K562 (cell line): ENCODE measurements at regions not wholly inside any gene's neighbourhood (a gene's known extent, or its start where the extent isn't known, plus 50 kb on each side); places are given as distances from the start of the nearest gene placed in this dataset.

Source experiments
- ATAC-seq: fragments of 200-7000 bp; cut with Tn5 transposase; 3 replicates; pipeline ENCODE4 v1.9.1; 2020; ENCODE audit warnings: moderate library complexity
- BruUV-seq: library from RNA; stranded (reverse); fragments of 400-500 nt; replicated peaks from 2 replicates; lab custom pipeline; 2021; lab: Mats Ljungman, UMichigan
- CTCF ChIA-PET: fragments of 300-600 bp; formaldehyde crosslinking; extraction: SDS; loops from one replicate; lab custom pipeline; 2021; ENCODE audit warnings: low intra/inter-chr PET ratio; lab: Yijun Ruan, JAX
- POLR2A ChIA-PET: fragments of 300-600, 350-650 bp; sonication (Branson Sonifier 250); formaldehyde crosslinking; extraction: SDS; loops from one replicate; lab custom pipeline; 2021; ENCODE audit warnings: antibody characterized with exemption, inconsistent platforms; lab: Yijun Ruan, JAX
- DNase-seq, 4 experiments: peaks; one replicate each; pipeline versions ENCODE4 v3.0.0 to v3.0.0-alpha.2; 2011 to 2018; ENCODE audit warnings: low spot score in 3 of 4, mixed read lengths in 3 of 4; ENCODE audit errors: extremely low read depth in 1 of 4
- FAIRE-seq: peaks from 2 replicates; lab custom pipeline; 2011; peaks lifted over from hg19 to GRCh38; lab: Jason Lieb, UNC
- H2AFZ ChIP-seq: 2 replicates; pipeline ENCODE4 v1.6.0; 2011; ENCODE audit warnings: low read depth, low read length, control low read depth, inconsistent platforms
- H3K27ac ChIP-seq: fragments of 200-600 bp; 3 replicates; pipeline ENCODE4 v1.8.0; 2011; ENCODE audit warnings: low read depth, mild to moderate bottlenecking, control low read depth, inconsistent platforms, low read length, moderate library complexity, mixed read lengths; ENCODE audit errors: extremely low read depth
- H3K27me3 ChIP-seq, 2 experiments: fragments of 300-600 bp in 1 of 2; 2 replicates in 1 of 2; 3 replicates in 1 of 2; pipeline versions ENCODE4 v1.6.0 to v1.8.0; 2011; ENCODE audit warnings: inconsistent platforms in 2 of 2, low read length in 2 of 2, mild to moderate bottlenecking in 1 of 2, mixed read lengths in 1 of 2, moderate library complexity in 1 of 2; ENCODE audit not compliant: control insufficient read depth in 2 of 2, insufficient read depth in 2 of 2
- H3K36me3 ChIP-seq: fragments of 300-600 bp; 3 replicates; pipeline ENCODE4 v1.8.0; 2011; ENCODE audit warnings: mild to moderate bottlenecking, low read length, inconsistent platforms; ENCODE audit not compliant: control insufficient read depth, insufficient read depth
- H3K4me1 ChIP-seq, 2 experiments: fragments of 200-600 bp in 1 of 2; replicated peaks in 1 of 2; 2 replicates in 1 of 2; 3 replicates in 1 of 2; pipeline versions ENCODE4 v1.5.1 to v1.8.0; 2011; ENCODE audit warnings: inconsistent platforms in 2 of 2, low read length in 2 of 2, mild to moderate bottlenecking in 1 of 2, mixed read lengths in 1 of 2, moderate library complexity in 1 of 2; ENCODE audit not compliant: control insufficient read depth in 2 of 2, insufficient read depth in 2 of 2
- H3K4me2 ChIP-seq: 2 replicates; pipeline ENCODE4 v1.6.1; 2011; ENCODE audit warnings: low read length, control low read depth, inconsistent platforms, mixed read lengths; ENCODE audit not compliant: insufficient read depth
- H3K4me3 ChIP-seq: fragments of 200-600 bp; sonication (generic), shearing (Covaris generic); 2 replicates; pipeline ENCODE4 v1.5.1; 2016; ENCODE audit warnings: control low read depth, inconsistent platforms
- H3K79me2 ChIP-seq: fragments of 200-600 bp; 3 replicates; pipeline ENCODE4 v1.8.0; 2011; ENCODE audit warnings: low read length, inconsistent platforms; ENCODE audit not compliant: control insufficient read depth, insufficient read depth
- H3K9ac ChIP-seq, 2 experiments: 2 replicates each; pipeline versions ENCODE4 v1.6.0 to v1.6.1; 2011; ENCODE audit warnings: low read depth in 2 of 2, low read length in 2 of 2, control low read depth in 1 of 2, inconsistent platforms in 1 of 2, mild to moderate bottlenecking in 1 of 2, mixed read lengths in 1 of 2; ENCODE audit not compliant: insufficient read depth in 1 of 2
- H3K9me1 ChIP-seq: one replicate; pipeline ENCODE4 v1.6.0; 2011; ENCODE audit warnings: inconsistent platforms, mild to moderate bottlenecking, low read length, moderate library complexity; ENCODE audit not compliant: control insufficient read depth, insufficient read depth
- H3K9me3 ChIP-seq: replicated peaks from 2 replicates; pipeline ENCODE4 v1.5.1; 2011; ENCODE audit warnings: low read depth, low read length, inconsistent platforms; ENCODE audit not compliant: control insufficient read depth, insufficient read depth
- H4K20me1 ChIP-seq: replicated peaks from 2 replicates; pipeline ENCODE4 v1.6.1; 2011; ENCODE audit warnings: low read length, inconsistent platforms, mixed read lengths; ENCODE audit not compliant: control insufficient read depth, insufficient read depth
- CREB1 ChIP-seq, 2 experiments: sonication (generic) in 1 of 2; formaldehyde crosslinking in 1 of 2; IDR thresholded peaks; 2 replicates each; pipeline versions ENCODE4 v1.6.1 to v1.8.0; 2012 to 2022; ENCODE audit warnings: inconsistent platforms in 1 of 2, mild to moderate bottlenecking in 1 of 2, missing genetic modification reagents in 1 of 2, moderate library complexity in 1 of 2
- ESRRA ChIP-seq: fragments of 450-650 bp; IDR thresholded peaks from 2 replicates; pipeline ENCODE4 v1.6.1; 2014; ENCODE audit warnings: low read depth, mild to moderate bottlenecking, moderate library complexity, borderline replicate concordance
- MCM2 ChIP-seq: fragments of 450-650 bp; IDR thresholded peaks from 2 replicates; pipeline ENCODE4 v1.6.1; 2017; ENCODE audit warnings: low read depth, mild to moderate bottlenecking
- MYBL2 ChIP-seq, 2 experiments: fragments of 450-650 bp in 1 of 2; sonication (generic) in 1 of 2; formaldehyde crosslinking in 1 of 2; IDR thresholded peaks; 2 replicates each; pipeline versions ENCODE4 v1.6.1 to v1.8.1; 2017 to 2022; ENCODE audit warnings: borderline replicate concordance in 1 of 2, inconsistent platforms in 1 of 2, low read depth in 1 of 2, mild to moderate bottlenecking in 1 of 2, missing genetic modification reagents in 1 of 2, moderate library complexity in 1 of 2
- PHF20 ChIP-seq: fragments of 450-650 bp; IDR thresholded peaks from 2 replicates; pipeline ENCODE4 v1.6.1; 2018; ENCODE audit not compliant: partially characterized antibody
- SIN3B ChIP-seq: fragments of 450-650 bp; IDR thresholded peaks from 2 replicates; pipeline ENCODE4 v1.6.1; 2017; ENCODE audit warnings: low read depth, mild to moderate bottlenecking, moderate library complexity
- SMARCA5 ChIP-seq: fragments of 450-650 bp; IDR thresholded peaks from 2 replicates; pipeline ENCODE4 v1.6.1; 2016
- TAF1 ChIP-seq: IDR thresholded peaks from 2 replicates; pipeline ENCODE4 v1.6.1; 2011; ENCODE audit warnings: mild to moderate bottlenecking, low read length, moderate library complexity; ENCODE audit not compliant: insufficient read depth, control insufficient read depth, severe bottlenecking; ENCODE audit errors: extremely low read depth
- WGBS: fragments of 100-300 bp; shearing (Covaris generic); methylation state at CpG from one replicate; pipeline ENCODE4 v1.1.6; 2016; ENCODE audit warnings: low coverage, mixed read lengths; ENCODE audit not compliant: insufficient coverage; ENCODE audit errors: missing lambda C conversion rate; 5-methylcytosine and 5-hydroxymethylcytosine counted together
- in situ Hi-C: fragments of 300-500 bp; cut with MboI; formaldehyde crosslinking; loops from 4 replicates; pipeline ENCODE4 v1.15.0; 2018; ENCODE audit warnings: inconsistent platforms, mixed read lengths
- intact Hi-C: fragments of 100-400 bp; cut with micrococcal nuclease; formaldehyde crosslinking; loops from 2 replicates; pipeline ENCODE4 v1.14.2; 2022
- TF ChIP-seq, protein P1 (sequence below): fragments of 200-800 bp; sonication (Bioruptor generic); IDR thresholded peaks from 2 replicates; pipeline ENCODE4 v1.6.1; 2016; ENCODE audit warnings: missing genetic modification characterization, missing compliant biosample characterization
- TF ChIP-seq, protein P2 (sequence below): fragments of 250-450 bp; sonication (Bioruptor Pico); IDR thresholded peaks from 2 replicates; pipeline ENCODE4 v1.4.0; 2020; ENCODE audit warnings: mild to moderate bottlenecking

- no peaks in the 10 kb centered on the region for H3K36me3 ChIP-seq
- intact Hi-C loops: no loop called here
- H2AFZ ChIP-seq: no peak overlapping the region
- H3K27me3 ChIP-seq: no peaks in the 10 kb centered on the region
- CTCF ChIA-PET: no interaction called here
- H3K79me2 ChIP-seq: no peaks in the 10 kb centered on the region
- no peak overlapping the region for H3K27ac ChIP-seq
- ATAC-seq (no peak), FAIRE-seq (no peak), DNase-seq (no peak)
- H3K9me1 ChIP-seq: no peaks in the 10 kb centered on the region
- no peaks in the 10 kb centered on the region for H4K20me1 ChIP-seq
- no peak overlapping the region for H3K9ac ChIP-seq
- no peaks in the 10 kb centered on the region for H3K9me3 ChIP-seq
- in situ Hi-C loops: no loop called here
- no peaks in the 10 kb centered on the region for H3K4me1 ChIP-seq
- WGBS: 4% methylated on average over 3 of the region's 3 CpGs
- POLR2A ChIA-PET: no interaction called here
- no peak overlapping the region for H3K4me3 ChIP-seq
- no TSS peak for BruUV-seq
- TF ChIP-seq TAF1 (no peak), CREB1 (IDR thresholded peaks at IDR 0.05) (no peak), CREB1 (CRISPR knock-in tag; IDR thresholded peaks at IDR 0.05) (no peak), PHF20 (no peak), SMARCA5 (no peak), MCM2 (no peak), SIN3B (no peak), MYBL2 (IDR thresholded peaks at IDR 0.05; ENCODE audit: low read depth) (no peak), MYBL2 (CRISPR knock-in tag; IDR thresholded peaks at IDR 0.05; ENCODE audit: borderline replicate concordance) (no peak), ESRRA (no peak)
- TF ChIP-seq, protein P1, sequence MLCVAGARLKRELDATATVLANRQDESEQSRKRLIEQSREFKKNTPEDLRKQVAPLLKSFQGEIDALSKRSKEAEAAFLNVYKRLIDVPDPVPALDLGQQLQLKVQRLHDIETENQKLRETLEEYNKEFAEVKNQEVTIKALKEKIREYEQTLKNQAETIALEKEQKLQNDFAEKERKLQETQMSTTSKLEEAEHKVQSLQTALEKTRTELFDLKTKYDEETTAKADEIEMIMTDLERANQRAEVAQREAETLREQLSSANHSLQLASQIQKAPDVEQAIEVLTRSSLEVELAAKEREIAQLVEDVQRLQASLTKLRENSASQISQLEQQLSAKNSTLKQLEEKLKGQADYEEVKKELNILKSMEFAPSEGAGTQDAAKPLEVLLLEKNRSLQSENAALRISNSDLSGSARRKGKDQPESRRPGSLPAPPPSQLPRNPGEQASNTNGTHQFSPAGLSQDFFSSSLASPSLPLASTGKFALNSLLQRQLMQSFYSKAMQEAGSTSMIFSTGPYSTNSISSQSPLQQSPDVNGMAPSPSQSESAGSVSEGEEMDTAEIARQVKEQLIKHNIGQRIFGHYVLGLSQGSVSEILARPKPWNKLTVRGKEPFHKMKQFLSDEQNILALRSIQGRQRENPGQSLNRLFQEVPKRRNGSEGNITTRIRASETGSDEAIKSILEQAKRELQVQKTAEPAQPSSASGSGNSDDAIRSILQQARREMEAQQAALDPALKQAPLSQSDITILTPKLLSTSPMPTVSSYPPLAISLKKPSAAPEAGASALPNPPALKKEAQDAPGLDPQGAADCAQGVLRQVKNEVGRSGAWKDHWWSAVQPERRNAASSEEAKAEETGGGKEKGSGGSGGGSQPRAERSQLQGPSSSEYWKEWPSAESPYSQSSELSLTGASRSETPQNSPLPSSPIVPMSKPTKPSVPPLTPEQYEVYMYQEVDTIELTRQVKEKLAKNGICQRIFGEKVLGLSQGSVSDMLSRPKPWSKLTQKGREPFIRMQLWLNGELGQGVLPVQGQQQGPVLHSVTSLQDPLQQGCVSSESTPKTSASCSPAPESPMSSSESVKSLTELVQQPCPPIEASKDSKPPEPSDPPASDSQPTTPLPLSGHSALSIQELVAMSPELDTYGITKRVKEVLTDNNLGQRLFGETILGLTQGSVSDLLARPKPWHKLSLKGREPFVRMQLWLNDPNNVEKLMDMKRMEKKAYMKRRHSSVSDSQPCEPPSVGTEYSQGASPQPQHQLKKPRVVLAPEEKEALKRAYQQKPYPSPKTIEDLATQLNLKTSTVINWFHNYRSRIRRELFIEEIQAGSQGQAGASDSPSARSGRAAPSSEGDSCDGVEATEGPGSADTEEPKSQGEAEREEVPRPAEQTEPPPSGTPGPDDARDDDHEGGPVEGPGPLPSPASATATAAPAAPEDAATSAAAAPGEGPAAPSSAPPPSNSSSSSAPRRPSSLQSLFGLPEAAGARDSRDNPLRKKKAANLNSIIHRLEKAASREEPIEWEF: no peak
- TF ChIP-seq, protein P2, sequence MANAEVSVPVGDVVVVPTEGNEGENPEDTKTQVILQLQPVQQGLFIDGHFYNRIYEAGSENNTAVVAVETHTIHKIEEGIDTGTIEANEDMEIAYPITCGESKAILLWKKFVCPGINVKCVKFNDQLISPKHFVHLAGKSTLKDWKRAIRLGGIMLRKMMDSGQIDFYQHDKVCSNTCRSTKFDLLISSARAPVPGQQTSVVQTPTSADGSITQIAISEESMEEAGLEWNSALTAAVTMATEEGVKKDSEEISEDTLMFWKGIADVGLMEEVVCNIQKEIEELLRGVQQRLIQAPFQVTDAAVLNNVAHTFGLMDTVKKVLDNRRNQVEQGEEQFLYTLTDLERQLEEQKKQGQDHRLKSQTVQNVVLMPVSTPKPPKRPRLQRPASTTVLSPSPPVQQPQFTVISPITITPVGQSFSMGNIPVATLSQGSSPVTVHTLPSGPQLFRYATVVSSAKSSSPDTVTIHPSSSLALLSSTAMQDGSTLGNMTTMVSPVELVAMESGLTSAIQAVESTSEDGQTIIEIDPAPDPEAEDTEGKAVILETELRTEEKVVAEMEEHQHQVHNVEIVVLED: no peak
- TF ChIP-seq, all 486 proteins: peak for 0
- H3K4me2 ChIP-seq: no peak overlapping the region
These were observed 167.0 kb upstream of the AHI1 start for GRCh38 chr6:135664527-135664926.
